GM21528 (cell line): ENCODE measurements at regions not wholly inside any gene's neighbourhood (a gene's known extent, or its start where the extent isn't known, plus 50 kb on each side); places are given as distances from the start of the nearest gene placed in this dataset.

Experiments
- ATAC-seq: cut with Tn5 transposase; IDR thresholded peaks from one replicate; pipeline ENCODE4 v1.9.1; 2021; ENCODE audit warnings: mild to moderate bottlenecking, moderate library complexity; ENCODE audit not compliant: unreplicated experiment, low FRiP score

GRCh38 chr21:27301220-27301619, 334.3 kb upstream of the ADAMTS5 start:
- no peak for ATAC-seq

- no peak for ATAC-seq
Observed at GRCh38 chr21:27300770-27301169, 333.9 kb upstream of the ADAMTS5 start.

GRCh38 chr21:27298465-27298864, 331.6 kb upstream of the ADAMTS5 start:
- ATAC-seq: no peak

GRCh38 chr21:27293239-27293638, 326.4 kb upstream of the ADAMTS5 start:
- no peak for ATAC-seq

- ATAC-seq: no peak
Observed at GRCh38 chr21:27292783-27293182, 325.9 kb upstream of the ADAMTS5 start.

GRCh38 chr21:27292229-27292628, 325.3 kb upstream of the ADAMTS5 start:
- ATAC-seq: no peak

- ATAC-seq: no peak
Observed at GRCh38 chr21:27291006-27291405, 324.1 kb upstream of the ADAMTS5 start.

- ATAC-seq: no peak
Observed at GRCh38 chr21:27290028-27290427, 323.1 kb upstream of the ADAMTS5 start.

GRCh38 chr21:27286760-27287159, 319.9 kb upstream of the ADAMTS5 start:
- ATAC-seq: no peak

GRCh38 chr21:27277110-27277509, 310.2 kb upstream of the ADAMTS5 start:
- no peak for ATAC-seq

- no peak for ATAC-seq
Observed at GRCh38 chr21:27275294-27275927, 308.5 kb upstream of the ADAMTS5 start.

- ATAC-seq: no peak
Observed at GRCh38 chr21:27269644-27270043, 302.8 kb upstream of the ADAMTS5 start.

- no peak for ATAC-seq
Observed at GRCh38 chr21:27268290-27268689, 301.4 kb upstream of the ADAMTS5 start.

- ATAC-seq: no peak
Observed at GRCh38 chr21:27265949-27266348, 299.1 kb upstream of the ADAMTS5 start.

- no peak for ATAC-seq
Observed at GRCh38 chr21:27265492-27265891, 298.6 kb upstream of the ADAMTS5 start.

- no peak for ATAC-seq
Observed at GRCh38 chr21:27261676-27262075, 294.8 kb upstream of the ADAMTS5 start.

- no peak for ATAC-seq
Observed at GRCh38 chr21:27260728-27261127, 293.8 kb upstream of the ADAMTS5 start.

- ATAC-seq: no peak
Observed at GRCh38 chr21:27258742-27259448, 292.0 kb upstream of the ADAMTS5 start.

- ATAC-seq: no peak
Observed at GRCh38 chr21:27257908-27258556, 291.1 kb upstream of the ADAMTS5 start.

- no peak for ATAC-seq
Observed at GRCh38 chr21:27257226-27257625, 290.3 kb upstream of the ADAMTS5 start.

GRCh38 chr21:27251752-27252151, 284.9 kb upstream of the ADAMTS5 start:
- no peak for ATAC-seq

GRCh38 chr21:27250366-27250765, 283.5 kb upstream of the ADAMTS5 start:
- no peak for ATAC-seq
